GM23248 (cell line): ENCODE measurements at regions not wholly inside any gene's neighbourhood (a gene's known extent, or its start where the extent isn't known, plus 50 kb on each side); places are given as distances from the start of the nearest gene placed in this dataset.

Experiments
- EZH2 ChIP-seq: fragments of 200-600 bp; sonication (generic); IDR thresholded peaks from 2 replicates; pipeline ENCODE4 v1.6.1; 2018; ENCODE audit warnings: antibody characterized with exemption, mild to moderate bottlenecking; ENCODE audit not compliant: insufficient read depth, poor library complexity, severe bottlenecking
- EZH2phosphoT487 ChIP-seq: fragments of 200-600 bp; sonication (generic); IDR thresholded peaks from 2 replicates; pipeline ENCODE4 v1.6.1; 2018; ENCODE audit warnings: antibody characterized with exemption, moderate library complexity, mild to moderate bottlenecking, low read depth; ENCODE audit not compliant: insufficient read depth

DNA sequence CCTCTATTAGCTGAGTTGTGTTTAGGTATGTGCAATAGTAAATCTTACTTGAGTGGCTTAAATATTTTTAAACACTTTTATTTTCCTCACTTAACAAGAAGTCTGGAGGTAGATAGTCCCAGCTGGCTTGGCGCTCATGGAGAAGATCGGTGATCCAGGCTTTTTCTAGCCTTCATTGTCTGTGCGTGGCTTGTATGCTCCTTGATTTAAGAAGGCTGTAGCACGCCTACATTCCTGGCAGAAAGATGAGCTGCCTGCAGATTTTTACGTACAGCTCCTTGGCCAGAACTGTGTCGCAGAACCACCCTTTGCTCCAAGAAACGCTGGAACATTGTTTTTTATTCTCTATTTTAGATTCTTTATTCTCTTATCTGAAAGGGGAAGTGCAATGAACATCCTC, 284.1 kb downstream of the KIF20B start:
- TF ChIP-seq EZH2phosphoT487 (no peak), EZH2 (no peak)
